GM18861 (cell line): ENCODE measurements at regions not wholly inside any gene's neighbourhood (a gene's known extent, or its start where the extent isn't known, plus 50 kb on each side); places are given as distances from the start of the nearest gene placed in this dataset.

Experiments
- ATAC-seq: cut with Tn5 transposase; IDR thresholded peaks from one replicate; pipeline ENCODE4 v1.9.1; 2021; ENCODE audit not compliant: unreplicated experiment

- ATAC-seq, result no peak
Observed at GRCh38 chrX:134172588-134173259, 64.3 kb upstream of the CCDC160 start.

- ATAC-seq, result no peak
Observed at GRCh38 chrX:134173541-134174272, 63.3 kb upstream of the CCDC160 start.

GRCh38 chrX:134174273-134174660 is 62.7 kb upstream of the CCDC160 start:
- ATAC-seq, result no peak

GRCh38 chrX:134174859-134175258 is 62.1 kb upstream of the CCDC160 start:
- ATAC-seq, result no peak

GRCh38 chrX:134177527-134177926 is 59.5 kb upstream of the CCDC160 start:
- ATAC-seq, result no peak

- no peak for ATAC-seq
Observed at GRCh38 chrX:134180601-134181274, 56.2 kb upstream of the CCDC160 start.

- ATAC-seq, result no peak
Observed at GRCh38 chrX:134181275-134181660, 55.7 kb upstream of the CCDC160 start.

- no peak for ATAC-seq
Observed at GRCh38 chrX:134183665-134184064, 53.3 kb upstream of the CCDC160 start.

- ATAC-seq, result no peak
Observed at GRCh38 chrX:134184936-134185335, 52.0 kb upstream of the CCDC160 start.

- ATAC-seq, result peak; percentile 85
Observed at GRCh38 chrX:134186362-134187121, 50.4 kb upstream of the CCDC160 start.
